ENCODE measurements at regions not wholly inside any gene's neighbourhood (a gene's known extent, or its start where the extent isn't known, plus 50 kb on each side); places are given as distances from the start of the nearest gene placed in this dataset.

DNA sequence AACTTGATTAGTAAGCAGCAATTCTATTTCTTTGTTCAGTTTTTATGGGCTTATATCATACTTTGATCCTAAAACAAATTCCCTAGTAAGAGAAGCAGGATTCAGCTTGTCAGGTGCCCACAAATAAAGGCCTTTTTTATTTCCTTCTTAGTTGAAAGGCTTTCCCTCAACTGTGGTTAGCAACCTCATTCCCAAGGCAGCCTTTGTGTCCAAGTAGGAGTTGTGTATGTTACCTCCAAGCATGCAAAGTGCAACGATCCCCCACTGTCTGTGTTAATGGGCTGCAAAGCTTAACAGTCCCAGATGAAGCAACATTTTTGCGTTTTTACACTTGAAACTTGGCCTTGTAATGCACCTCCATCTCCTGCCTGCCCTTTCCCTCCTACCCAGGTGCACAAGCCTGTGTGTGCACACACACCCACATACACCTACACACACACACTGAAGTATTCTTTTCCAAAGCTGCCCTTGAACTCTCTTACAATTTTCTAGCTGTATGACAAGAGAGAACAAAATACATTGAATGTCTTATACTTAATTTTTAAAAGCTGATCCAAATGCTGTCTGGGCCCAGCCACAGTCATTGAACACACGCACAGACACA, 278.2 kb downstream of the SNX13 start:
- Histone ChIP-seq H3K4me3 (no peak overlapping the region), H3K27ac (no peak overlapping the region), H3K9me3 (no peaks in the 10 kb centered on the region), H3K27me3 (no peaks in the 10 kb centered on the region), H3K4me1 (no peaks in the 10 kb centered on the region), H3K36me3 (no peaks in the 10 kb centered on the region)
- intact Hi-C loops (cut with DNase I) = no loop called here
- TF ChIP-seq, protein P1, sequence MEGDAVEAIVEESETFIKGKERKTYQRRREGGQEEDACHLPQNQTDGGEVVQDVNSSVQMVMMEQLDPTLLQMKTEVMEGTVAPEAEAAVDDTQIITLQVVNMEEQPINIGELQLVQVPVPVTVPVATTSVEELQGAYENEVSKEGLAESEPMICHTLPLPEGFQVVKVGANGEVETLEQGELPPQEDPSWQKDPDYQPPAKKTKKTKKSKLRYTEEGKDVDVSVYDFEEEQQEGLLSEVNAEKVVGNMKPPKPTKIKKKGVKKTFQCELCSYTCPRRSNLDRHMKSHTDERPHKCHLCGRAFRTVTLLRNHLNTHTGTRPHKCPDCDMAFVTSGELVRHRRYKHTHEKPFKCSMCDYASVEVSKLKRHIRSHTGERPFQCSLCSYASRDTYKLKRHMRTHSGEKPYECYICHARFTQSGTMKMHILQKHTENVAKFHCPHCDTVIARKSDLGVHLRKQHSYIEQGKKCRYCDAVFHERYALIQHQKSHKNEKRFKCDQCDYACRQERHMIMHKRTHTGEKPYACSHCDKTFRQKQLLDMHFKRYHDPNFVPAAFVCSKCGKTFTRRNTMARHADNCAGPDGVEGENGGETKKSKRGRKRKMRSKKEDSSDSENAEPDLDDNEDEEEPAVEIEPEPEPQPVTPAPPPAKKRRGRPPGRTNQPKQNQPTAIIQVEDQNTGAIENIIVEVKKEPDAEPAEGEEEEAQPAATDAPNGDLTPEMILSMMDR (IDR thresholded peaks at IDR 0.05) = no peak
- DNase-seq (ENCODE audit: low spot score in 2 of 2) = no peak

DNA sequence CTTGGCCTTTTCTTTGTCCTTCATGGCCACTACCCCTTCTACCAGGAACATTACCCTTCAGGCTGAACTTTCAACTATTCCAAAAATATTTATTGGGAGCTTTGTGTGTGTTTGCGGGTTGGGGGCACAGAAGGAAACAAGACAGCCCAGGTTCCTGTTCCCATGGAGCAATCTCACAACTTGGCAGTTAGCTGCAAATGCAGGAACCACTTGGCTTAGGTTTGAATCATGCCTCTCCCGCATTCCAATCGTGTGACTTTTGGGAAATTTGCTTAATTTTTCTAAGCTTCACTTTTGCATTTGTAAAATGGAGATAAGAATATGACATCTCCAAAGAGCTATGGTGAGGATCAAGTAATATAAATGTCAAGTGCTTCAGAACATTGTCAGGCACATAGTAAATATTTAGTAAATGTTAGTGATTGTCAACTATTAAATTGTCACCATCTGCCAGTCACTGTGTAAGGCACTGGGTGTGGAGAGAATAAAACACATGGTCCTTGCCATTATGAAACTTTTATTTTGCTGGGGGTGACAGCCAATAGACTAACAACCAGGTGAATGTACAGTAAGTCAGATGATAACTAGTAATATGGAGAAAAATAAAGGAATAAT, 277.1 kb downstream of the SNX13 start:
- intact Hi-C loops (cut with DNase I) = no loop called here
- no peaks in the 10 kb centered on the region for H3K27me3 ChIP-seq
- no peaks in the 10 kb centered on the region for H3K36me3 ChIP-seq
- DNase-seq (ENCODE audit: low spot score in 2 of 2) = no peak
- no peaks in the 10 kb centered on the region for H3K9me3 ChIP-seq
- no peak overlapping the region for H3K27ac ChIP-seq
- TF ChIP-seq, protein P1 (IDR thresholded peaks at IDR 0.05) = no peak
- no peak overlapping the region for H3K4me3 ChIP-seq
- H3K4me1 ChIP-seq = no peaks in the 10 kb centered on the region

DNA sequence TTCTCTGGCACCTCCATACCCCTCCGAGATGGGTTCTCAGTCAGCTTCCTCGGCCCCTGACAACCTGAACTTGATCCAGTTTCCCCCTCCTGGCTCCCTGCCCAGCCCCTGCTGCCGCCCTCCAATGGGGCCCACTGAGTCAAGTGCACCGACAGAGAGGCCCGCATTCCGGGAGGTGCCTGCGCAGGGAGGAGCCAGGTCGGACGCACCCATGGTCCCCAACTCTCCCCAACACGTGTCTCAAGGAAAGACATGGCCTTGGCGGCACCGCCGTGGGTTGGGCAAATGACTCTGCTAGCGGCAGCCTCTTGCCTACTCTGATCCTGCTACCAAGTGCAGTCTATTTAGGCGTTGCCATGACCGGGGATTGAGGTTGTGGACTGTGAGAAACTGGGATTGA, 275.3 kb downstream of the SNX13 start:
- H3K9me3 ChIP-seq = no peaks in the 10 kb centered on the region

DNA sequence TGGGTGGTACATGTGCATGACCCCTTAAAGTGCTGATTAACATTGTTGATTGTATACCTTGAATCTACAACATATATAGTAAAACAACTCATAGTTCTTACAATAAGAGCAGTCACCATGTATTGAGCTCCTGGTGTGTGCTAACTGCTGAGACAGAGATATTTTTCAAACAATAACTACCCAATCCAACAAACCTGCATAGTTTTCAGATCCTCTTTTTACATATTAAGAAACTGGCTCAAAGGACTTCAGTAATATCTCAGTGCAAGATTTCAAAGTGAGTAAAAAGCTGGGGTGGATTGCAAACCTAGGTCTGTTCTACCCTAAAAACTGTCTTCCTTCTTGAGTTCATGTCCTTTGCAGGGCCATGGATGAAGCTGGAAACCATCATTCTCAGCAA, 272.2 kb downstream of the SNX13 start:
- Histone ChIP-seq H3K36me3 (no peaks in the 10 kb centered on the region), H3K27me3 (no peaks in the 10 kb centered on the region), H3K4me3 (no peak overlapping the region), H3K4me1 (no peaks in the 10 kb centered on the region), H3K27ac (no peak overlapping the region), H3K9me3 (no peaks in the 10 kb centered on the region)
- no peak for DNase-seq (ENCODE audit: low spot score in 2 of 2)
- intact Hi-C loops (cut with DNase I) = no loop called here
- TF ChIP-seq, protein P1 (IDR thresholded peaks at IDR 0.05) = no peak

More for the DNA sequence above, 275.3 kb downstream of the SNX13 start:
- Histone ChIP-seq H3K27me3 (no peaks in the 10 kb centered on the region), H3K36me3 (no peaks in the 10 kb centered on the region), H3K4me1 (no peaks in the 10 kb centered on the region), H3K27ac (no peak overlapping the region), H3K4me3 (no peak overlapping the region)
- TF ChIP-seq, protein P1 (IDR thresholded peaks at IDR 0.05) = no peak
- no peak for DNase-seq (ENCODE audit: low spot score in 2 of 2)
- intact Hi-C loops (cut with DNase I) = no loop called here

DNA sequence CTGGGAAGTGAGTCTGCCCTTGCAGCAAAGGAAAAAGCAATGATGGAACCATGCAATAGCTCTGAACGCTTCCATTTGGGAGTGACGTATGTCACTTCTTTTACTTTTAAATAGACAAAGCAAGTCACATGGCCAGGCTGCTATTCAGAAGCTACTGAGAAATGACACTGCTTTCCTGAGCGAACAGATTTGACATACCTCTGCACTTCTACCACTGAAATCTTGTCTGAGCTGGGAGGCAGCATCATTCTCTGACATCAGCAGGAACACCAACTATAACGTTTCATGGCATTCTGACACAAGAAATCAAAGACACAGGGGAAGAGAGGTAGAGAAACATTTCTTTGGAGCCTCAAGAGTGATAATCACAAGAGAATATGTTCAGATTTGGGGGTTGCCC, 271.1 kb downstream of the SNX13 start:
- TF ChIP-seq, protein P1 (IDR thresholded peaks at IDR 0.05) = no peak
- Histone ChIP-seq H3K27ac (no peak overlapping the region), H3K36me3 (no peaks in the 10 kb centered on the region), H3K9me3 (no peaks in the 10 kb centered on the region), H3K4me3 (no peak overlapping the region), H3K4me1 (no peaks in the 10 kb centered on the region), H3K27me3 (no peaks in the 10 kb centered on the region)
- intact Hi-C loops (cut with DNase I) = no loop called here
- no peak for DNase-seq (ENCODE audit: low spot score in 2 of 2)

Measured in ascending aorta (tissue), 2 donors.